C4-2B (cell line): ENCODE measurements at regions not wholly inside any gene's neighbourhood (a gene's known extent, or its start where the extent isn't known, plus 50 kb on each side); places are given as distances from the start of the nearest gene placed in this dataset.

Experiments
- H3K27ac ChIP-seq: fragments of 450-650 bp; 2 replicates; pipeline ENCODE4 v1.5.1; 2017
- CTCF ChIP-seq: fragments of 450-650 bp; conservative IDR thresholded peaks from 2 replicates; pipeline ENCODE4 v1.5.1; 2017; ENCODE audit warnings: mild to moderate bottlenecking
- ZFX ChIP-seq: fragments of 450-650 bp; IDR thresholded peaks from 2 replicates; pipeline ENCODE4 v1.6.1; 2017

- TF ChIP-seq CTCF = no peak
- TF ChIP-seq ZFX = no peak
- H3K27ac ChIP-seq = no peak overlapping the region
Measured at GRCh38 chrX:7390441-7390840, 242.5 kb upstream of the PUDP start.

- no peak overlapping the region for H3K27ac ChIP-seq
- no peak for TF ChIP-seq ZFX
- TF ChIP-seq CTCF = no peak
Measured at GRCh38 chrX:7389576-7389975, 241.6 kb upstream of the PUDP start.

- TF ChIP-seq ZFX = no peak
- TF ChIP-seq CTCF = no peak
- no peak overlapping the region for H3K27ac ChIP-seq
Measured at GRCh38 chrX:7385131-7385530, 237.2 kb upstream of the PUDP start.

GRCh38 chrX:7378406-7378805, 230.5 kb upstream of the PUDP start:
- TF ChIP-seq CTCF = no peak
- TF ChIP-seq ZFX = no peak
- H3K27ac ChIP-seq = no peak overlapping the region

- no peak overlapping the region for H3K27ac ChIP-seq
- TF ChIP-seq ZFX = no peak
- no peak for TF ChIP-seq CTCF
Measured at GRCh38 chrX:7372825-7373525, 225.0 kb upstream of the PUDP start.

- TF ChIP-seq ZFX (no peak), CTCF (no peak)
- H3K27ac ChIP-seq = no peak overlapping the region
Measured at GRCh38 chrX:7362111-7362510, 214.2 kb upstream of the PUDP start.

- TF ChIP-seq CTCF (no peak), ZFX (no peak)
- H3K27ac ChIP-seq = no peak overlapping the region
Measured at GRCh38 chrX:7351926-7352325, 204.0 kb upstream of the PUDP start.
